HG02870 (cell line): ENCODE measurements at regions not wholly inside any gene's neighbourhood (a gene's known extent, or its start where the extent isn't known, plus 50 kb on each side); places are given as distances from the start of the nearest gene placed in this dataset.
"Not testable (repeated sequence)": the region's sequence is repeated elsewhere in the genome, so short reads cannot be mapped to it uniquely, and the experiment has no call there.

Experiments used
- ATAC-seq: cut with Tn5 transposase; IDR thresholded peaks from one replicate; pipeline ENCODE4 v1.9.1; 2021; ENCODE audit warnings: mild to moderate bottlenecking, moderate library complexity; ENCODE audit not compliant: unreplicated experiment

- ATAC-seq = no peak
Observed at GRCh38 chr5:6321078-6321477, 57.3 kb downstream of the MED10 start.

DNA sequence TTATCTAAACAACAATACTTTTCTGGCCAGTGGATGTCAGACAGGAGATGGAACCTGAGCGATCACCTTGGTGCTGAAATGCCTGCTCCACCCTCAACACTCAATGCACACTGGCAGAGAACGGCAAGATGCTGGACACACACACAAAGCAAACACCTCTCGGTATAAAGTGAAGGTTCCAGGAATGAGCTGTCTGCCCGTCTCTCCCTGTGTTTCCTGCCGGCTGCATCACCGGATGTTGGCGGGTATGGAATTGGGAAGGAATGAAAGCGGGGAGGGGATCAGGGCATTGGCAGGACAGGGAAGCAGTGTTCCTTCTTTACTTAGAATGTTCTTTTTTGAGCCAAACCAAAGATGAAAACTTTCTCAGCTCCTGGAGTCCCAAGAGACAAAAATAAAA lies 59.2 kb downstream of the MED10 start:
- no peak for ATAC-seq

GRCh38 chr5:6317116-6317798 lies 61.1 kb downstream of the MED10 start:
- no peak for ATAC-seq

DNA sequence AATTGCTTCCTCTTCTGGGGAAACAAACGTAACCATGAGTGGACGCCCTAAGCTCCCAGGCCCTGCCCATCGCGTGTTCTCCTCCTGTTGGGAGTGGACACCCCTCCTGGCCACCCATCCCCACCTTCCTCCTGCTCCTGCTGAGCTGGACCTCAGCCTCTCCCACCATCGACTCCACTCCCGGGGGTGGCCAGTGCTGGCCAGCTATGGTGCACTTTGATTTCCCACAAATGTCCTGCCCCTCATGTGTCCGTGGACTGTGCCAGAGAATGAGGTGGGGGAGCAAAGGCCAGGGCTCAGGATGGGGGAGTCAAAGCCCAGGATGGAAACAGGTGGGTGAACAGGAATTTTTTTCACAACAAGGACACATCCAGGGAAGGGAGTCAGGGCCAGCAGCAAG lies 62.8 kb downstream of the MED10 start:
- no peak for ATAC-seq

DNA sequence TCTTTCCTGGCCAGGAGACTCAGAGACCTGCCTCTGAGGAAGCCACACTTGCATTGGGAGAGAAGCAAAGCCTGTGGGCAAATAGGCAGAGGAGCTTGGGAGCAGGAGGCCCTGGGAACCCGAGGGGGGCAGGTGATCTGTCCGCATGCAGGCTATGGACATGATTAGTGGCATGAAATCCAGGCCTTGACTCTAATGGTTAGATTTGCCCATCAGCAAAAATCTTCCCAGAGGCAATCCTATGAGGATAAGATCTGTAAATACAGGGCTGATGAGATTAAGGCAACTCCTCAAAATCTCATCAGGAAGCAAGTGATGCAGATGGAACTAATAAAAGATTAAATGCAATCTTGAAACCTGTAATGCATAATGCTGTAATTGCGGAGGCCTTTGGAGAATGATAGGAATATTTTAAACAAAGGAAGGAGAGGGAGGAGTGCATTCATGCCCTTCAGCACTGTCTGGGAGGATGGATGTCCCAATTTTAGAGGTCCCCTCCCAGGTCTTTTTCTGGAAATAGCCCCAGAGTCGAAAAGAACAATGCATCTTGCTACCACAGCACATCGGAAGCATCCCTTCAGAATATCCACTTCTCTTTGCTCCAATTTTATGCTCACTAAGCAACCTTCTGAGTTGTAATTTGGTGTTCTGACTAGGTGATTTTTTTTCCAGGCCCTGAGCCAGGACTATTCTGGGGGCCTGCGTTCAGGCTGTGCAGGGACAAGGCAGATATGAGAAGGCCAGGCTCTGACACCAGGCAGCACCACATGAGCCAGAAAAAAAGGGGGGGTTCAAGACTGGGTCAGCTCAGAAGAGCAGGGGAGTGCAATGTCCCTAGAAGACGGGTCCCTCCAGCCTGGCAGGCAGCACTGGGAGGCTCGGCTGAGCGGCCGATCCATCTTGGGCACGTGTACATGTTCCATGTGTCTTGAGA lies 66.5 kb downstream of the MED10 start:
- no peak for ATAC-seq

DNA sequence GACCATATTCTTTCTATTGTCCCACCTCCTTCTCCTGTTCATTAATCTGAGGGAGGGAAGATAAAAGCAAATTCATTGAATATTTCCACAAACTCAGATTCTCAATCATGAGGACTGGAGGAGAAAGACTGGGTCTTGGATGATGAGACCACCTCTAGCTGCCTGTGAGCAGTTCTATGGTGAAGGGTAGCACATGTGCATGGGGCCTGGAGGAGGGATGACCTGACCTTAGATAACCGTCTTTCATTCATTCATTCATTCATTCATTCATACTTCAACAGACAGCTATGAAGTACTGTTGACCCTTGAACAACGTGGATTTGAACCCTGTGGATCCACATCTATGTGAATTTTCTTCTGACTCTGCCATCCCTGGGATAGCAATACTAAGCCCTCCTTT lies 68.4 kb downstream of the MED10 start:
- no peak for ATAC-seq

DNA sequence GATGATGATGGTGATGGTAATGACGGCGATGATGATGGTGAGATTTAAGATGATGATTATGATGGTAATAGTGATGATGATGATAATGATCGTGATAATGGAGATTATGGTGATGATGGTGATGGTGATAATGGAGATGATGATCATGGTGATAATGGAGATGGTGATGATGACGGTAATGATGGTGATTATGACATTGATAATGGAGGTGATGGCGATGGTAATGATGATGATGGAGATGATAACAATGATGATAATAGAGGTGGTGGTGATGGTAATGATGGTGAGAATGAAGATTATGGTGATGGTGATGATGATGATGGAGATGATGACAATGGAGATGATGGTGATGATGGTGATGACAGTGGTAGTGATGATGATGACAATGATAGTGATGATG lies 69.7 kb downstream of the MED10 start:
- ATAC-seq = no peak

GRCh38 chr5:6307304-6307703 lies 71.0 kb downstream of the MED10 start:
- no peak for ATAC-seq

GRCh38 chr5:6305853-6306252 lies 72.5 kb downstream of the MED10 start:
- no peak for ATAC-seq

GRCh38 chr5:6302684-6303083 lies 75.7 kb downstream of the MED10 start:
- ATAC-seq = no peak

GRCh38 chr5:6302075-6302474 lies 76.3 kb downstream of the MED10 start:
- no peak for ATAC-seq

GRCh38 chr5:6296524-6296923 lies 81.8 kb downstream of the MED10 start:
- ATAC-seq = no peak

DNA sequence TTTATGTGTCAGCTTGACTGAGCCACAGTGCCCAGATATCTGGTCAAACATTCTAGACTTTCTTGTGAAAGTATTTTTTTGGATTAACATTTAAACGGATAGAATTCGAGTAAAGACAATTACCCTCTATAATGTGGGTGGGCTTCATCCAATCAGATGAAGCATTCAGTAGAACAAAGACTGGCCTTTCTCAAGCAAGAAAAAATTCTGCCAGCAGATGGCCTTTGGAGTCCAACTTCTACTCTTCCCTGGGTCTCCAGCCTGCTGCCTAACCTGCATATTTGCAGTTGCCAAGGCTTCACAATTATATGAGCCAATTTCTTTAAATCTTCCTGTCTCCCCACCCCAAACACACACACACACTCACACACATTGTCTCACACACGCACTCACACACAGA lies 86.4 kb downstream of the MED10 start:
- ATAC-seq = no peak

- no peak for ATAC-seq
Observed at GRCh38 chr5:6289239-6289638, 89.1 kb downstream of the MED10 start.

- no peak for ATAC-seq
Observed at GRCh38 chr5:6287176-6287575, 91.2 kb downstream of the MED10 start.

GRCh38 chr5:6286404-6286803 lies 91.9 kb downstream of the MED10 start:
- no peak for ATAC-seq

DNA sequence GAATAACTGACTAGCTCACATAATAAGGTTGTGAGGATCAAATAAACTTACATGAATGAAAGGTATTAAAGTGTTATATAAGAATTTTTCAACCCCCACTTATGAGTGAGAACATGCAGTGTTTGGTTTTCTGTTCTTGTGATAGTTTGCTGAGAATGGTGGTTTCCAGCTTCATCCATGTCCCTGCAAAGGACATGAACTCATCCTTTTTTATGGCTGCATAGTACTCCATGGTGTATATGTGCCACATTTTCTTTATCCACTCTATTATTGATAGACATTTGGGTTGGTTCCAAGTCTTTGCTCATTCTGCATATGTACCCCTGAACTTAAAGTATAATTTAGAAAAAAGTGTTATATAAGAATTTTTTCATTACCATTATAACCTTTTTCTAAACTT lies 93.9 kb downstream of the MED10 start:
- not testable (repeated sequence) for ATAC-seq

DNA sequence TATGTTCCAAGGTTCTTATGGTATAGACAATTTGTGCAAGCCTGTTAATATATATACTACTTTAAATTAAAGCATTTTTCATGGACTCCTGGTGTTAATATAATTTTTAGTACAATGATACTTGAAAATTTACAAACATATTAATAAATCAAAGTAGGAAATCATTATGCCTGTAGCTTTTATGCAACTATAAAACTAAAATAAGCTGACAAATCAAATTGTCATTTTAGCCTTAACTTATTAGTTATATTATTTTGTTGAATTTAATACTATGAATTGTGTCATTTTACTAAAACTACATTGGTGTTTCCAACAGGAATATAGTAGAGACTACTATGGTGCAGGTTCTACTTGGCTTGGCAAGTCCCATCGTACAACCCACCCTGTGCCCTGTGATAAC lies 96.0 kb downstream of the MED10 start:
- ATAC-seq = no peak

DNA sequence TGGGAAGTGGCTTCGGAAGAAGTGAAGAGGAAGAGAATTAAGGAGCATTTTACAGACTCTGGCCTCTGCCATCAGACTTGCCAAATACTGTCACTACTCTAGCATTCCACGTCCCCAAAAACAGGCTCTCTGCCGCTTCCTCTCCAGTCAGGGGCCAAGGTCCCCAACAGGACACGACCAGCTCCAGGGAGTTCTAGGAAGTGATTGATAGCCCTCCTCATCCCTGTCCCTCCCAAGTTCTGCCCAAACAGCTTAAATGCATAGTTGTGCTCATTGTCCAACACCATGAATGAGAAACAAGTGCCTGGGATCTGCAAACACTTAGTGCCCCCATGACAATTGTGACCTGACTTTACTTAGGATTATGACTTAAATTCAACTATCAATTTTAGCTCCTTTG lies 96.5 kb downstream of the MED10 start:
- no peak for ATAC-seq

- ATAC-seq = no peak
Observed at GRCh38 chr5:6280425-6281100, 97.8 kb downstream of the MED10 start.

GRCh38 chr5:6279607-6280006 lies 98.7 kb downstream of the MED10 start:
- ATAC-seq = no peak
